HG02642 (cell line): ENCODE measurements at regions not wholly inside any gene's neighbourhood (a gene's known extent, or its start where the extent isn't known, plus 50 kb on each side); places are given as distances from the start of the nearest gene placed in this dataset.

Source experiments
- ATAC-seq: cut with Tn5 transposase; IDR thresholded peaks from one replicate; pipeline ENCODE4 v1.9.1; 2021; ENCODE audit warnings: mild to moderate bottlenecking; ENCODE audit not compliant: unreplicated experiment, poor library complexity

GRCh38 chr2:198390670-198391069, 586.3 kb downstream of the PLCL1 start:
- no peak for ATAC-seq

GRCh38 chr2:198387677-198388076, 583.3 kb downstream of the PLCL1 start:
- no peak for ATAC-seq

- ATAC-seq = no peak
These were observed 581.5 kb downstream of the PLCL1 start for GRCh38 chr2:198385856-198386255.

- ATAC-seq = no peak
These were observed 580.9 kb downstream of the PLCL1 start for GRCh38 chr2:198385326-198385725.

- ATAC-seq = no peak
These were observed 579.0 kb downstream of the PLCL1 start for GRCh38 chr2:198383392-198383791.

GRCh38 chr2:198382811-198383210, 578.4 kb downstream of the PLCL1 start:
- ATAC-seq = no peak

GRCh38 chr2:198376677-198377076, 572.3 kb downstream of the PLCL1 start:
- no peak for ATAC-seq

GRCh38 chr2:198375083-198375410, 570.7 kb downstream of the PLCL1 start:
- ATAC-seq = no peak

- no peak for ATAC-seq
These were observed 570.1 kb downstream of the PLCL1 start for GRCh38 chr2:198374375-198375082.

- peak; percentile 96 for ATAC-seq
These were observed 567.6 kb downstream of the PLCL1 start for GRCh38 chr2:198371921-198372543.

- ATAC-seq = no peak
These were observed 566.9 kb downstream of the PLCL1 start for GRCh38 chr2:198371329-198371728.

- ATAC-seq = no peak
These were observed 563.7 kb downstream of the PLCL1 start for GRCh38 chr2:198368089-198368488.

GRCh38 chr2:198362740-198363139, 558.3 kb downstream of the PLCL1 start:
- no peak for ATAC-seq

GRCh38 chr2:198359308-198359707, 554.9 kb downstream of the PLCL1 start:
- no peak for ATAC-seq

GRCh38 chr2:198356157-198356556, 551.8 kb downstream of the PLCL1 start:
- no peak for ATAC-seq

- no peak for ATAC-seq
These were observed 547.3 kb downstream of the PLCL1 start for GRCh38 chr2:198351647-198352046.

- ATAC-seq = no peak
These were observed 543.6 kb downstream of the PLCL1 start for GRCh38 chr2:198347946-198348345.

- no peak for ATAC-seq
These were observed 543.0 kb downstream of the PLCL1 start for GRCh38 chr2:198347349-198347748.

- ATAC-seq = no peak
These were observed 539.1 kb downstream of the PLCL1 start for GRCh38 chr2:198343471-198343870.

- no peak for ATAC-seq
These were observed 536.5 kb downstream of the PLCL1 start for GRCh38 chr2:198340846-198341245.

GRCh38 chr2:198339116-198339515, 534.7 kb downstream of the PLCL1 start:
- ATAC-seq = no peak

- no peak for ATAC-seq
These were observed 533.0 kb downstream of the PLCL1 start for GRCh38 chr2:198337368-198337767.
